Heart right ventricle (tissue), 16 donors: ENCODE measurements at regions not wholly inside any gene's neighbourhood (a gene's known extent, or its start where the extent isn't known, plus 50 kb on each side); places are given as distances from the start of the nearest gene placed in this dataset.

Experiments
- ATAC-seq, 8 donors: fragments of 200-7000 bp; cut with Tn5 transposase; one replicate each; pipeline ENCODE4 v1.9.1; 2020; ENCODE audit warnings: mild to moderate bottlenecking in 8 of 8, moderate library complexity in 8 of 8, moderate number of reproducible peaks in 1 of 8
- DNase-seq, 2 donors: peaks; one replicate each; pipeline ENCODE4 v3.0.0-alpha.2; 2020
- H3K27ac ChIP-seq, 10 donors: fragments of 200-600 bp; sonication (generic) in 2 of 10; one replicate each; pipeline versions ENCODE4 v1.5.0 to v1.8.0; 2020 to 2022; ENCODE audit warnings: mild to moderate bottlenecking in 3 of 10
- H3K27me3 ChIP-seq, 7 donors: fragments of 200-600 bp; one replicate each; pipeline ENCODE4 v1.8.0; 2021 to 2022; ENCODE audit warnings: mild to moderate bottlenecking in 2 of 7
- H3K36me3 ChIP-seq, 9 donors: fragments of 200-600 bp; sonication (generic) in 1 of 9; one replicate each; pipeline versions ENCODE4 v1.5.0 to v1.8.0; 2020 to 2022; ENCODE audit warnings: mild to moderate bottlenecking in 2 of 9
- H3K4me1 ChIP-seq, 9 donors: fragments of 200-600 bp; sonication (generic) in 1 of 9; one replicate each; pipeline versions ENCODE4 v1.5.0 to v1.8.0; 2020 to 2022; ENCODE audit warnings: mild to moderate bottlenecking in 4 of 9
- H3K4me3 ChIP-seq, 10 donors: fragments of 200-600 bp; sonication (generic) in 2 of 10; one replicate each; pipeline versions ENCODE4 v1.5.0 to v1.8.0; 2020 to 2022; ENCODE audit warnings: mild to moderate bottlenecking in 7 of 10, moderate library complexity in 2 of 10
- H3K9me3 ChIP-seq, 11 donors: fragments of 200-600 bp in 10 of 11; sonication (generic) in 2 of 11; one replicate each; pipeline versions ENCODE4 v1.5.0 to v1.8.0; 2013 to 2022; ENCODE audit warnings: mild to moderate bottlenecking in 2 of 11, control low read depth in 1 of 11, moderate library complexity in 1 of 11
- CTCF ChIP-seq, 9 donors: fragments of 200-600 bp; sonication (generic) in 2 of 9; IDR thresholded peaks; one replicate each; pipeline versions ENCODE4 v1.5.0 to v1.8.0; 2021 to 2022; ENCODE audit warnings: antibody characterized with exemption in 9 of 9, mild to moderate bottlenecking in 5 of 9, moderate library complexity in 1 of 9
- whole genome bisulfite sequencing, 2 donors: extraction: QIAGEN DNeasy Blood & Tissue Kit; methylation state at CpG; one replicate each; pipeline ENCODE4 v1.1.7; 2013; ENCODE audit warnings: inconsistent platforms in 1 of 2; 5-methylcytosine and 5-hydroxymethylcytosine counted together
- intact Hi-C, 10 donors: fragments of 100-400 bp; cut with DNase I; formaldehyde crosslinking; loops; one replicate each; pipeline versions ENCODE4 v1.11.1 to v1.14.2; 2022
- donor health status: Arrhythmogenic right ventricular cardiomyopathy.
- donor health status: ischemic (EF 13 %, LVEDD 7.1; RV severe dilation, severe dysfunction).
- donor health status: healthy with polysubstance abuse.
- donor health status: DM: no; HTN: yes; CAD: no.
- donor health status: DM: no; HTN: no; CAD: no.
- donor health status: ischemic (EF 25% LVEDD 6.9; RV normal size, moderate dysfunction).
- donor health status: ischemic (EF 25% LVEDD 5.7; RV mildly dilated, moderate dysfunction).
- donor health status: healthy.
- donor health status: DM: yes; HTN: yes; CAD: no.
- donor health status: Ischemic cardiomyopathy.
- donor health status: ischemic (EF 35%, LVEDD 5.7; RV mildly dilated, moderate dysfunction).
- donor health status: nonischemic (EF 11% LVEDD 7.7; RV severe dilation, severe dysfunction).
- donor health status: DM: yes; HTN: yes; CAD: no.
- donor health status: PGD.
- donor health status: ischemic (EF 29% LVEDD 5.4; RV normal size, mild dysfunction).
- donor health status: nonischemic (EF 23%, LVEDD 6.1; RV moderate dilation, normal function).

GRCh38 chr18:24869285-24869684 is 408.8 kb downstream of the HRH4 start:
- WGBS, 2 donors = 60 to 90% methylated on average over 3 of the region's 3 CpGs
- Histone ChIP-seq H3K4me1 (no peaks in the 10 kb centered on the region), H3K27ac (no peak overlapping the region), H3K36me3 (no peaks in the 10 kb centered on the region), H3K4me3 (no peak overlapping the region), H3K27me3 (no peaks in the 10 kb centered on the region), H3K9me3 (no peaks in the 10 kb centered on the region)
- intact Hi-C loops = no loop called here
- TF ChIP-seq CTCF (IDR thresholded peaks at IDR 0.05) = no peak
- ATAC-seq = no peak
- DNase-seq = no peak

GRCh38 chr18:24875286-24875685 is 414.8 kb downstream of the HRH4 start:
- H3K4me1 ChIP-seq = peaks cover 0 to 10% (median 0%) of the 10 kb centered on the region in 9 donors
- peaks cover 0 to 5% (median 0%) of the 10 kb centered on the region in 11 donors for H3K9me3 ChIP-seq
- ATAC-seq (no peak), DNase-seq (no peak)
- intact Hi-C loops = loop anchor here (5.0 to 10.0 kb wide), 12 partner anchors 110 to 1022 kb away; partner anchors contain the start of gene ZNF521 (in 2 of the 10)
- peaks cover 0 to 3% (median 0%) of the 10 kb centered on the region in 7 donors for H3K27me3 ChIP-seq
- no peak for TF ChIP-seq CTCF (IDR thresholded peaks at IDR 0.05)
- no peak overlapping the region for H3K4me3 ChIP-seq
- no peak overlapping the region for H3K27ac ChIP-seq
- H3K36me3 ChIP-seq = no peaks in the 10 kb centered on the region
- WGBS, 2 donors = 73 to 84% methylated on average over 3 of the region's 3 CpGs

GRCh38 chr18:24875777-24876176 is 415.3 kb downstream of the HRH4 start:
- DNase-seq (no peak), ATAC-seq (no peak)
- H3K36me3 ChIP-seq = no peaks in the 10 kb centered on the region
- H3K4me3 ChIP-seq = no peak overlapping the region
- H3K27ac ChIP-seq = no peak overlapping the region
- H3K9me3 ChIP-seq = peaks cover 0 to 5% (median 0%) of the 10 kb centered on the region in 11 donors
- WGBS, 2 donors = 57 to 61% methylated on average over 1 of the region's 1 CpG
- peaks cover 0 to 10% (median 0%) of the 10 kb centered on the region in 9 donors for H3K4me1 ChIP-seq
- no peak for TF ChIP-seq CTCF (IDR thresholded peaks at IDR 0.05)
- peaks cover 0 to 3% (median 0%) of the 10 kb centered on the region in 7 donors for H3K27me3 ChIP-seq
- intact Hi-C loops = loop anchor here (5.0 to 10.0 kb wide), 12 partner anchors 109 to 1022 kb away; partner anchors contain the start of gene ZNF521 (in 2 of the 10)

- Histone ChIP-seq H3K27ac (no peak overlapping the region), H3K4me3 (no peak overlapping the region), H3K4me1 (peaks cover 0 to 10% (median 0%) of the 10 kb centered on the region in 9 donors), H3K36me3 (no peaks in the 10 kb centered on the region), H3K9me3 (peaks cover 0 to 5% (median 0%) of the 10 kb centered on the region in 11 donors), H3K27me3 (peaks cover 0 to 3% (median 0%) of the 10 kb centered on the region in 7 donors)
- intact Hi-C loops = loop anchor here (5.0 to 10.0 kb wide), 12 partner anchors 109 to 1021 kb away; partner anchors contain the start of gene ZNF521 (in 2 of the 10)
- no peak for TF ChIP-seq CTCF (IDR thresholded peaks at IDR 0.05)
- DNase-seq = no peak
- no peak for ATAC-seq
- 93 to 95% methylated on average over 5 of the region's 5 CpGs for WGBS, 2 donors
Observed at GRCh38 chr18:24876266-24876665, 415.8 kb downstream of the HRH4 start.
